Liver (tissue), 3 donors: ENCODE measurements at regions not wholly inside any gene's neighbourhood (a gene's known extent, or its start where the extent isn't known, plus 50 kb on each side); places are given as distances from the start of the nearest gene placed in this dataset.
"Not testable (repeated sequence)": the region's sequence is repeated elsewhere in the genome, so short reads cannot be mapped to it uniquely, and the experiment has no call there.

ENCODE experiments used
- ATF3 ChIP-seq: IDR thresholded peaks from 2 replicates; pipeline ENCODE4 v1.6.1; 2016; ENCODE audit warnings: antibody characterized with exemption
- FOXA1 ChIP-seq: IDR thresholded peaks from 2 replicates; pipeline ENCODE4 v1.6.1; 2016; ENCODE audit warnings: antibody characterized with exemption
- HNF4G ChIP-seq: IDR thresholded peaks from 2 replicates; pipeline ENCODE4 v1.6.1; 2016; ENCODE audit warnings: antibody characterized with exemption
- JUND ChIP-seq, 2 donors: IDR thresholded peaks; 2 replicates each; pipeline ENCODE4 v1.6.1; 2016; ENCODE audit warnings: antibody characterized with exemption in 2 of 2
- MAX ChIP-seq: IDR thresholded peaks from 2 replicates; pipeline ENCODE4 v1.6.1; 2016; ENCODE audit warnings: antibody characterized with exemption
- RAD21 ChIP-seq, 2 donors: IDR thresholded peaks; 2 replicates each; pipeline ENCODE4 v1.6.1; 2016; ENCODE audit warnings: antibody characterized with exemption in 2 of 2, mild to moderate bottlenecking in 2 of 2
- REST ChIP-seq: IDR thresholded peaks from 2 replicates; pipeline ENCODE4 v1.6.1; 2016; ENCODE audit warnings: antibody characterized with exemption, mild to moderate bottlenecking
- RXRA ChIP-seq, 2 donors: IDR thresholded peaks; 2 replicates each; pipeline ENCODE4 v1.6.1; 2017 to 2018; ENCODE audit warnings: antibody characterized with exemption in 2 of 2, mild to moderate bottlenecking in 1 of 2
- SP1 ChIP-seq: IDR thresholded peaks from 2 replicates; pipeline ENCODE4 v1.6.1; 2018; ENCODE audit warnings: antibody characterized with exemption, mild to moderate bottlenecking
- YY1 ChIP-seq: IDR thresholded peaks from 2 replicates; pipeline ENCODE4 v1.6.1; 2016; ENCODE audit warnings: antibody characterized with exemption, mild to moderate bottlenecking
- ZBTB33 ChIP-seq: IDR thresholded peaks from 2 replicates; pipeline ENCODE4 v1.6.1; 2016; ENCODE audit warnings: antibody characterized with exemption
- TF ChIP-seq, protein P1 (sequence below): fragments of 150-350 bp; IDR thresholded peaks from 2 replicates; pipeline ENCODE4 v1.5.1; 2017; ENCODE audit warnings: improper control_type of control experiment, low read depth, low read length; ENCODE audit not compliant: missing input control
- donor health status: healthy.
- donor health status: healthy.

DNA sequence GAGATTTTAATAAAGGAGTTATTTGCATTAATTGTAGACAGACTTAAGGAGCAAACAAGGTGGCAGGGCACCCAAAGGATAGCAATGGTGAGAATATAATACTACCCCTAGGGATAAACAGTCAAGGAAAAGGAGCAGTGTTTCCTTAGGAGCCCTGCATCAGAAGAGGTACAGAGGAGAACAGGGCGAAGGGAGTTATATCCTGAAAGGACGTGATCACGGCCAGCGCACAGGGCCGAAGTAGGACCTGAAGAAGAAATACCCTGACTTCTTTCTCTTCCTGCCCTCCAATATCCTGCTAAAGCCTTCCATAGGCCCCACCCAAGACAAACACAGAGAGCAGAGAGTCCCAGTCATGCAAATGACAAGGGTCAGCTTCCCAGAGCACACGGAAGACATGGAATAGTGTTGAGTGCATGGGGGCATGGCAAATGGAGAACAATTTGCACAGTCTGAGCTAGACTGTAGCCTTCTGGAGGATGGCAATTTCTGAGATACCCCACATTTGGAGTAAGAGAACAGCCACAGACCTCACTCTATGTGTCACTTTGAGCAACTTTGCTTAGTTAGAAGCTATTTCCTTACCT lies 188.2 kb downstream of the ZNF92 start:
- not testable (repeated sequence) for TF ChIP-seq RAD21 (IDR thresholded peaks at IDR 0.05); ZBTB33; REST; HNF4G; MAX; SP1; YY1; FOXA1; RXRA (IDR thresholded peaks at IDR 0.05); JUND (IDR thresholded peaks at IDR 0.05); ATF3
- TF ChIP-seq, protein P1, sequence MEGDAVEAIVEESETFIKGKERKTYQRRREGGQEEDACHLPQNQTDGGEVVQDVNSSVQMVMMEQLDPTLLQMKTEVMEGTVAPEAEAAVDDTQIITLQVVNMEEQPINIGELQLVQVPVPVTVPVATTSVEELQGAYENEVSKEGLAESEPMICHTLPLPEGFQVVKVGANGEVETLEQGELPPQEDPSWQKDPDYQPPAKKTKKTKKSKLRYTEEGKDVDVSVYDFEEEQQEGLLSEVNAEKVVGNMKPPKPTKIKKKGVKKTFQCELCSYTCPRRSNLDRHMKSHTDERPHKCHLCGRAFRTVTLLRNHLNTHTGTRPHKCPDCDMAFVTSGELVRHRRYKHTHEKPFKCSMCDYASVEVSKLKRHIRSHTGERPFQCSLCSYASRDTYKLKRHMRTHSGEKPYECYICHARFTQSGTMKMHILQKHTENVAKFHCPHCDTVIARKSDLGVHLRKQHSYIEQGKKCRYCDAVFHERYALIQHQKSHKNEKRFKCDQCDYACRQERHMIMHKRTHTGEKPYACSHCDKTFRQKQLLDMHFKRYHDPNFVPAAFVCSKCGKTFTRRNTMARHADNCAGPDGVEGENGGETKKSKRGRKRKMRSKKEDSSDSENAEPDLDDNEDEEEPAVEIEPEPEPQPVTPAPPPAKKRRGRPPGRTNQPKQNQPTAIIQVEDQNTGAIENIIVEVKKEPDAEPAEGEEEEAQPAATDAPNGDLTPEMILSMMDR = not testable (repeated sequence)
